SK-N-SH treated with all-trans-retinoic acid at 6 μM for 48 hours (cell line): ENCODE measurements at regions not wholly inside any gene's neighbourhood (a gene's known extent, or its start where the extent isn't known, plus 50 kb on each side); places are given as distances from the start of the nearest gene placed in this dataset.

Experiments used
- BACH2 ChIP-seq: fragments of 250-450 bp; sonication (Bioruptor Pico); IDR thresholded peaks from 2 replicates; pipeline ENCODE4 v1.9.0; 2021; ENCODE audit warnings: mild to moderate bottlenecking, borderline replicate concordance
- CSDC2 ChIP-seq: fragments of 250-450 bp; sonication (Bioruptor Pico); IDR thresholded peaks from 2 replicates; pipeline ENCODE4 v1.5.0; 2020; ENCODE audit warnings: mild to moderate bottlenecking, moderate library complexity
- OSR1 ChIP-seq: fragments of 250-450 bp; sonication (Bioruptor Pico); IDR thresholded peaks from 2 replicates; pipeline ENCODE4 v1.8.0; 2022; ENCODE audit warnings: moderate library complexity, mild to moderate bottlenecking, inconsistent platforms
- PPARA ChIP-seq: fragments of 250-450 bp; sonication (Bioruptor Pico); IDR thresholded peaks from 2 replicates; pipeline ENCODE4 v1.5.0; 2020; ENCODE audit warnings: mild to moderate bottlenecking, borderline replicate concordance
- RARB ChIP-seq: fragments of 250-450 bp; sonication (Bioruptor Pico); IDR thresholded peaks from 2 replicates; pipeline ENCODE4 v1.8.0; 2021; ENCODE audit warnings: mild to moderate bottlenecking, moderate library complexity
- TCF4 ChIP-seq: fragments of 250-450 bp; sonication (Bioruptor Pico); IDR thresholded peaks from 2 replicates; pipeline ENCODE4 v1.8.0; 2021; ENCODE audit warnings: mild to moderate bottlenecking, moderate library complexity, borderline replicate concordance
- ZC3H10 ChIP-seq: fragments of 250-450 bp; sonication (Bioruptor Pico); IDR thresholded peaks from 2 replicates; pipeline ENCODE4 v1.5.1; 2021; ENCODE audit warnings: mild to moderate bottlenecking, moderate library complexity
- ZFP30 ChIP-seq: fragments of 450-650 bp; formaldehyde crosslinking; IDR thresholded peaks from 2 replicates; pipeline ENCODE4 v1.5.0; 2022; ENCODE audit warnings: mild to moderate bottlenecking, moderate library complexity
- ZNF70 ChIP-seq: fragments of 450-650 bp; formaldehyde crosslinking; IDR thresholded peaks from 2 replicates; pipeline ENCODE4 v1.5.0; 2020; ENCODE audit warnings: mild to moderate bottlenecking, moderate library complexity
- ZNF8 ChIP-seq: fragments of 450-650 bp; formaldehyde crosslinking; IDR thresholded peaks from 2 replicates; pipeline ENCODE4 v1.5.0; 2020; ENCODE audit warnings: mild to moderate bottlenecking, moderate library complexity
- TF ChIP-seq, protein P1 (sequence below): fragments of 250-450 bp; sonication (Bioruptor Pico); IDR thresholded peaks from 2 replicates; pipeline ENCODE4 v1.5.0; 2020; ENCODE audit warnings: mild to moderate bottlenecking, moderate library complexity
- TF ChIP-seq, protein P2 (sequence below): fragments of 250-450 bp; sonication (Bioruptor Pico); IDR thresholded peaks from 2 replicates; pipeline ENCODE4 v1.5.1; 2020; ENCODE audit warnings: low read depth, mild to moderate bottlenecking, moderate library complexity
- TF ChIP-seq, protein P3 (sequence below): fragments of 250-450 bp; sonication (Bioruptor Pico); IDR thresholded peaks from 2 replicates; pipeline ENCODE4 v1.5.1; 2021; ENCODE audit warnings: mild to moderate bottlenecking, moderate library complexity
- TF ChIP-seq, protein P4 (sequence below): fragments of 250-450 bp; sonication (Bioruptor Pico); IDR thresholded peaks from 2 replicates; pipeline ENCODE4 v1.8.0; 2021; ENCODE audit warnings: low read depth, mild to moderate bottlenecking, moderate library complexity, borderline replicate concordance

DNA sequence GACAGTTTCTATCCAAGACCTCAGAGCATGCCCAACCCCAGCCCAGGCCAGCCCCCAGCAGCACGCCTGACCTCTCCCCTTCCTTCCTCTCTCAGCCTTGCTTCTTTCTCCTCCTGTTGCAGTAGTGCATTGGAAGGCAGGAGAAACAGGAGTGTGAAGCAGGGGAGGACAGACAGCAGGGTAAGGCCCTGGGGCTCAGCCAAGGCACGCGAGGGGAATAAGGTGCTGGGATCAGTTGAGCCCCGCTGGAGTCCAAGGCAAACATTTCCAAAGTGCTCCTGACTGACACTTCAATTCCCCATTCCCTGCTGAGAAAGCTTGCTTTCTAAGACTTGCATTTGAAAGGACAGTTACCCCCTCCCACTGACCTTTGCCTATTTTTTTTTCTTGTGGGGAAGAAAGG lies 73.1 kb upstream of the OLFM4 start:
- TF ChIP-seq CSDC2 (no peak), ZNF8 (CRISPR knock-in tag) (no peak), PPARA (CRISPR knock-in tag) (no peak), ZC3H10 (CRISPR knock-in tag) (no peak), ZFP30 (CRISPR knock-in tag) (no peak), RARB (CRISPR knock-in tag) (no peak), TCF4 (CRISPR knock-in tag) (no peak), BACH2 (CRISPR knock-in tag) (no peak), ZNF70 (no peak), OSR1 (CRISPR knock-in tag) (no peak)
- TF ChIP-seq, protein P1, sequence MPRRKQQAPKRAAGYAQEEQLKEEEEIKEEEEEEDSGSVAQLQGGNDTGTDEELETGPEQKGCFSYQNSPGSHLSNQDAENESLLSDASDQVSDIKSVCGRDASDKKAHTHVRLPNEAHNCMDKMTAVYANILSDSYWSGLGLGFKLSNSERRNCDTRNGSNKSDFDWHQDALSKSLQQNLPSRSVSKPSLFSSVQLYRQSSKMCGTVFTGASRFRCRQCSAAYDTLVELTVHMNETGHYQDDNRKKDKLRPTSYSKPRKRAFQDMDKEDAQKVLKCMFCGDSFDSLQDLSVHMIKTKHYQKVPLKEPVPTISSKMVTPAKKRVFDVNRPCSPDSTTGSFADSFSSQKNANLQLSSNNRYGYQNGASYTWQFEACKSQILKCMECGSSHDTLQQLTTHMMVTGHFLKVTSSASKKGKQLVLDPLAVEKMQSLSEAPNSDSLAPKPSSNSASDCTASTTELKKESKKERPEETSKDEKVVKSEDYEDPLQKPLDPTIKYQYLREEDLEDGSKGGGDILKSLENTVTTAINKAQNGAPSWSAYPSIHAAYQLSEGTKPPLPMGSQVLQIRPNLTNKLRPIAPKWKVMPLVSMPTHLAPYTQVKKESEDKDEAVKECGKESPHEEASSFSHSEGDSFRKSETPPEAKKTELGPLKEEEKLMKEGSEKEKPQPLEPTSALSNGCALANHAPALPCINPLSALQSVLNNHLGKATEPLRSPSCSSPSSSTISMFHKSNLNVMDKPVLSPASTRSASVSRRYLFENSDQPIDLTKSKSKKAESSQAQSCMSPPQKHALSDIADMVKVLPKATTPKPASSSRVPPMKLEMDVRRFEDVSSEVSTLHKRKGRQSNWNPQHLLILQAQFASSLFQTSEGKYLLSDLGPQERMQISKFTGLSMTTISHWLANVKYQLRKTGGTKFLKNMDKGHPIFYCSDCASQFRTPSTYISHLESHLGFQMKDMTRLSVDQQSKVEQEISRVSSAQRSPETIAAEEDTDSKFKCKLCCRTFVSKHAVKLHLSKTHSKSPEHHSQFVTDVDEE (CRISPR knock-in tag) = no peak
- TF ChIP-seq, protein P2, sequence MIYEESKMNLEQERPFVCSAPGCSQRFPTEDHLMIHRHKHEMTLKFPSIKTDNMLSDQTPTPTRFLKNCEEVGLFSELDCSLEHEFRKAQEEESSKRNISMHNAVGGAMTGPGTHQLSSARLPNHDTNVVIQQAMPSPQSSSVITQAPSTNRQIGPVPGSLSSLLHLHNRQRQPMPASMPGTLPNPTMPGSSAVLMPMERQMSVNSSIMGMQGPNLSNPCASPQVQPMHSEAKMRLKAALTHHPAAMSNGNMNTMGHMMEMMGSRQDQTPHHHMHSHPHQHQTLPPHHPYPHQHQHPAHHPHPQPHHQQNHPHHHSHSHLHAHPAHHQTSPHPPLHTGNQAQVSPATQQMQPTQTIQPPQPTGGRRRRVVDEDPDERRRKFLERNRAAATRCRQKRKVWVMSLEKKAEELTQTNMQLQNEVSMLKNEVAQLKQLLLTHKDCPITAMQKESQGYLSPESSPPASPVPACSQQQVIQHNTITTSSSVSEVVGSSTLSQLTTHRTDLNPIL (CRISPR knock-in tag) = no peak
- TF ChIP-seq, protein P3, sequence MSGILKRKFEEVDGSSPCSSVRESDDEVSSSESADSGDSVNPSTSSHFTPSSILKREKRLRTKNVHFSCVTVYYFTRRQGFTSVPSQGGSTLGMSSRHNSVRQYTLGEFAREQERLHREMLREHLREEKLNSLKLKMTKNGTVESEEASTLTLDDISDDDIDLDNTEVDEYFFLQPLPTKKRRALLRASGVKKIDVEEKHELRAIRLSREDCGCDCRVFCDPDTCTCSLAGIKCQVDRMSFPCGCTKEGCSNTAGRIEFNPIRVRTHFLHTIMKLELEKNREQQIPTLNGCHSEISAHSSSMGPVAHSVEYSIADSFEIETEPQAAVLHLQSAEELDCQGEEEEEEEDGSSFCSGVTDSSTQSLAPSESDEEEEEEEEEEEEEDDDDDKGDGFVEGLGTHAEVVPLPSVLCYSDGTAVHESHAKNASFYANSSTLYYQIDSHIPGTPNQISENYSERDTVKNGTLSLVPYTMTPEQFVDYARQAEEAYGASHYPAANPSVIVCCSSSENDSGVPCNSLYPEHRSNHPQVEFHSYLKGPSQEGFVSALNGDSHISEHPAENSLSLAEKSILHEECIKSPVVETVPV (CRISPR knock-in tag) = no peak
- TF ChIP-seq, protein P4, sequence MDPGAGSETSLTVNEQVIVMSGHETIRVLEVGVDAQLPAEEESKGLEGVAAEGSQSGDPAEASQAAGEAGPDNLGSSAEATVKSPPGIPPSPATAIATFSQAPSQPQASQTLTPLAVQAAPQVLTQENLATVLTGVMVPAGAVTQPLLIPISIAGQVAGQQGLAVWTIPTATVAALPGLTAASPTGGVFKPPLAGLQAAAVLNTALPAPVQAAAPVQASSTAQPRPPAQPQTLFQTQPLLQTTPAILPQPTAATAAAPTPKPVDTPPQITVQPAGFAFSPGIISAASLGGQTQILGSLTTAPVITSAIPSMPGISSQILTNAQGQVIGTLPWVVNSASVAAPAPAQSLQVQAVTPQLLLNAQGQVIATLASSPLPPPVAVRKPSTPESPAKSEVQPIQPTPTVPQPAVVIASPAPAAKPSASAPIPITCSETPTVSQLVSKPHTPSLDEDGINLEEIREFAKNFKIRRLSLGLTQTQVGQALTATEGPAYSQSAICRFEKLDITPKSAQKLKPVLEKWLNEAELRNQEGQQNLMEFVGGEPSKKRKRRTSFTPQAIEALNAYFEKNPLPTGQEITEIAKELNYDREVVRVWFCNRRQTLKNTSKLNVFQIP (CRISPR knock-in tag) = no peak
